ENCODE measurements at regions not wholly inside any gene's neighbourhood (a gene's known extent, or its start where the extent isn't known, plus 50 kb on each side); places are given as distances from the start of the nearest gene placed in this dataset.

DNA sequence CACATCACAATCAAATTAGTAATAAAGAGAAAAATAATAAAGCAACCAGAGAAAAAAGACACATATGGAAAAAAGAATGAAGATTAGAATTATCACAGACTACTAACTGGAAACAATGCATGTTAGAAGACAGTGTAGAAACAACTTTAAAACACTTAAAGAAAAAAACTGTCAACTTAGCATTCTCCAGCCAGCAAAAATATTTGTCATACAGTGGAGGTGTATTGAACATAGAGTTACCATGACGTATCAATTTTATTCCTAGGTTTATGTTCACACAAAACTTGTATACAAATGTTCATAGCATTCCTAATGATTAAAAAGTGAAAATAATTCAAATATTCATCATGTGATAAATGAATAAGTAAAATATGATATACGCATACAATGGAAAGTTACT lies 61.5 kb upstream of the ADAM23 start:
- TF ChIP-seq, protein P1, sequence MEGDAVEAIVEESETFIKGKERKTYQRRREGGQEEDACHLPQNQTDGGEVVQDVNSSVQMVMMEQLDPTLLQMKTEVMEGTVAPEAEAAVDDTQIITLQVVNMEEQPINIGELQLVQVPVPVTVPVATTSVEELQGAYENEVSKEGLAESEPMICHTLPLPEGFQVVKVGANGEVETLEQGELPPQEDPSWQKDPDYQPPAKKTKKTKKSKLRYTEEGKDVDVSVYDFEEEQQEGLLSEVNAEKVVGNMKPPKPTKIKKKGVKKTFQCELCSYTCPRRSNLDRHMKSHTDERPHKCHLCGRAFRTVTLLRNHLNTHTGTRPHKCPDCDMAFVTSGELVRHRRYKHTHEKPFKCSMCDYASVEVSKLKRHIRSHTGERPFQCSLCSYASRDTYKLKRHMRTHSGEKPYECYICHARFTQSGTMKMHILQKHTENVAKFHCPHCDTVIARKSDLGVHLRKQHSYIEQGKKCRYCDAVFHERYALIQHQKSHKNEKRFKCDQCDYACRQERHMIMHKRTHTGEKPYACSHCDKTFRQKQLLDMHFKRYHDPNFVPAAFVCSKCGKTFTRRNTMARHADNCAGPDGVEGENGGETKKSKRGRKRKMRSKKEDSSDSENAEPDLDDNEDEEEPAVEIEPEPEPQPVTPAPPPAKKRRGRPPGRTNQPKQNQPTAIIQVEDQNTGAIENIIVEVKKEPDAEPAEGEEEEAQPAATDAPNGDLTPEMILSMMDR (IDR thresholded peaks at IDR 0.05) = no peak
- TF ChIP-seq POLR2A (IDR thresholded peaks at IDR 0.05) = no peak

Data from Peyer's patch (tissue), 4 donors.